DOHH2 (cell line): ENCODE measurements at regions not wholly inside any gene's neighbourhood (a gene's known extent, or its start where the extent isn't known, plus 50 kb on each side); places are given as distances from the start of the nearest gene placed in this dataset.

ENCODE experiments used
- H3F3A ChIP-seq: fragments of 200-600 bp; sonication (generic), shearing (Covaris generic); 2 replicates; pipeline ENCODE4 v1.6.0; 2016; ENCODE audit warnings: antibody characterized with exemption, mild to moderate bottlenecking; ENCODE audit not compliant: control insufficient read depth, insufficient read depth
- H3K27ac ChIP-seq: fragments of 200-600 bp; sonication (generic); 2 replicates; pipeline ENCODE4 v1.5.1; 2014; ENCODE audit warnings: low read depth, mild to moderate bottlenecking, low read length, moderate library complexity
- H3K27me3 ChIP-seq: fragments of 200-600 bp; sonication (generic); 2 replicates; pipeline ENCODE4 v1.6.1; 2014; ENCODE audit warnings: mild to moderate bottlenecking, low read length, mixed read lengths; ENCODE audit not compliant: control insufficient read depth
- H3K36me3 ChIP-seq: fragments of 200-600 bp; sonication (generic); 2 replicates; pipeline ENCODE4 v1.6.1; 2014; ENCODE audit warnings: mild to moderate bottlenecking, low read length, moderate library complexity, mixed read lengths; ENCODE audit not compliant: control insufficient read depth
- H3K4me1 ChIP-seq: fragments of 200-600 bp; sonication (generic); 2 replicates; pipeline ENCODE4 v1.6.1; 2014; ENCODE audit warnings: mild to moderate bottlenecking, low read length, mixed read lengths; ENCODE audit not compliant: control insufficient read depth
- H3K4me2 ChIP-seq: fragments of 200-600 bp; sonication (generic); 2 replicates; pipeline ENCODE4 v1.6.0; 2014; ENCODE audit warnings: mild to moderate bottlenecking, low read length, moderate library complexity
- H3K4me3 ChIP-seq: fragments of 200-600 bp; sonication (generic); 2 replicates; pipeline ENCODE4 v1.5.1; 2014; ENCODE audit warnings: mild to moderate bottlenecking, low read length, mixed read lengths
- H3K79me2 ChIP-seq: fragments of 200-600 bp; sonication (generic); 2 replicates; pipeline ENCODE4 v1.6.1; 2014; ENCODE audit warnings: mild to moderate bottlenecking, low read length, mixed read lengths; ENCODE audit not compliant: control insufficient read depth
- H3K9me2 ChIP-seq: fragments of 200-600 bp; sonication (generic); replicated peaks from 2 replicates; pipeline ENCODE4 v1.6.1; 2014; ENCODE audit warnings: mild to moderate bottlenecking, low read length, mixed read lengths; ENCODE audit not compliant: control insufficient read depth
- H3K9me3 ChIP-seq: fragments of 200-600 bp; sonication (generic); 2 replicates; pipeline ENCODE4 v1.6.1; 2014; ENCODE audit warnings: antibody characterized with exemption, low read length, mixed read lengths; ENCODE audit not compliant: control insufficient read depth, insufficient read depth
- H4K20me1 ChIP-seq: fragments of 200-600 bp; sonication (generic); 2 replicates; pipeline ENCODE4 v1.6.0; 2014; ENCODE audit warnings: low read depth, mild to moderate bottlenecking, antibody characterized with exemption, low read length, moderate library complexity; ENCODE audit not compliant: control insufficient read depth, insufficient read depth
- EZH2phosphoT487 ChIP-seq: fragments of 200-600 bp; sonication (generic); IDR thresholded peaks from 2 replicates; pipeline ENCODE4 v1.6.1; 2017; ENCODE audit warnings: borderline replicate concordance, mild to moderate bottlenecking, antibody characterized with exemption, low read length, moderate library complexity, mixed read lengths
- TF ChIP-seq, protein P1 (sequence below): fragments of 200-600 bp; sonication (generic); IDR thresholded peaks from one replicate; pipeline ENCODE4 v1.5.1; 2014; ENCODE audit warnings: antibody characterized with exemption, mild to moderate bottlenecking, low read depth, low read length; ENCODE audit not compliant: poor library complexity, severe bottlenecking

DNA sequence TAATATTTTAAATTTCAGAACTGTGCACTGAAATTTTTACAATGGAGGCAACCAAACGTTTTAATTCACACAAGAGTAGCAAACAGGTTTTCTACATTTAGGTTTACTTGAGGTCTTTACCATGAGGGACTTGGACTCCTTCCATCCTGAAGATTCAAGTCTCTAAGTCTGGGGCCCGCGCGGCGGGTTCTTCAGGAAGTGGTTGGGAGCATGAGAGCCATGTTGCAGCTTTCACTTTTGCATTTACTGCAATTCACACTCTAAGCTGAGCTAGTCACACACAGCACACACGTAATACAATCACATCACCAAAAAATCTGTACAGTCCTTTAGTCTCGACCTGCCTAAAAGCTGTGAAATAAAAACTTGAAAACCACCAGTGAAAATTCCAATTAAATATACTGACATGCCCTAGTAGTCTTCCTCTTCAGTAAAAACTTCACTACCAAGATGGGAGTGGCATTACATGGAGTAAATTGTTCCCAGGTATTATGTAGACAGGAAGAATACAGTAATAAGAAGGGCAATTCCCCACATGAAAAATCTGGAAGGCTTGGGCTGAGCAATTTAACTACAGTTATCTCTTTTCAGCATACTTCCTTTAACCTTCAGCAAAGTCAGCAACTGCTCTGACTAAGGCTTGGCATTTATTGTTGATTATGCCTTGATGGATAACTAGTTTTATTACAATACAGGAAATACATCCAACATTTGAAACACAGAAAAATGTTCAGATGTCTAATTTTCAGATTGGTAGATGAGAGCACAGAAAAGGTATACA is 571.1 kb upstream of the DIPK2B start:
- H3K4me2 ChIP-seq, result no peak overlapping the region
- no peaks in the 10 kb centered on the region for H3K9me3 ChIP-seq
- H3K9me2 ChIP-seq, result no peaks in the 10 kb centered on the region
- no peak overlapping the region for H3K4me3 ChIP-seq
- no peaks in the 10 kb centered on the region for H3K79me2 ChIP-seq
- H4K20me1 ChIP-seq, result no peaks in the 10 kb centered on the region
- H3K4me1 ChIP-seq, result no peaks in the 10 kb centered on the region
- no peak overlapping the region for H3K27ac ChIP-seq
- no peaks in the 10 kb centered on the region for H3F3A ChIP-seq
- TF ChIP-seq, protein P1, sequence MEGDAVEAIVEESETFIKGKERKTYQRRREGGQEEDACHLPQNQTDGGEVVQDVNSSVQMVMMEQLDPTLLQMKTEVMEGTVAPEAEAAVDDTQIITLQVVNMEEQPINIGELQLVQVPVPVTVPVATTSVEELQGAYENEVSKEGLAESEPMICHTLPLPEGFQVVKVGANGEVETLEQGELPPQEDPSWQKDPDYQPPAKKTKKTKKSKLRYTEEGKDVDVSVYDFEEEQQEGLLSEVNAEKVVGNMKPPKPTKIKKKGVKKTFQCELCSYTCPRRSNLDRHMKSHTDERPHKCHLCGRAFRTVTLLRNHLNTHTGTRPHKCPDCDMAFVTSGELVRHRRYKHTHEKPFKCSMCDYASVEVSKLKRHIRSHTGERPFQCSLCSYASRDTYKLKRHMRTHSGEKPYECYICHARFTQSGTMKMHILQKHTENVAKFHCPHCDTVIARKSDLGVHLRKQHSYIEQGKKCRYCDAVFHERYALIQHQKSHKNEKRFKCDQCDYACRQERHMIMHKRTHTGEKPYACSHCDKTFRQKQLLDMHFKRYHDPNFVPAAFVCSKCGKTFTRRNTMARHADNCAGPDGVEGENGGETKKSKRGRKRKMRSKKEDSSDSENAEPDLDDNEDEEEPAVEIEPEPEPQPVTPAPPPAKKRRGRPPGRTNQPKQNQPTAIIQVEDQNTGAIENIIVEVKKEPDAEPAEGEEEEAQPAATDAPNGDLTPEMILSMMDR, result no peak
- TF ChIP-seq EZH2phosphoT487, result no peak
- peaks cover 20% of the 10 kb centered on the region for H3K27me3 ChIP-seq
- no peaks in the 10 kb centered on the region for H3K36me3 ChIP-seq

DNA sequence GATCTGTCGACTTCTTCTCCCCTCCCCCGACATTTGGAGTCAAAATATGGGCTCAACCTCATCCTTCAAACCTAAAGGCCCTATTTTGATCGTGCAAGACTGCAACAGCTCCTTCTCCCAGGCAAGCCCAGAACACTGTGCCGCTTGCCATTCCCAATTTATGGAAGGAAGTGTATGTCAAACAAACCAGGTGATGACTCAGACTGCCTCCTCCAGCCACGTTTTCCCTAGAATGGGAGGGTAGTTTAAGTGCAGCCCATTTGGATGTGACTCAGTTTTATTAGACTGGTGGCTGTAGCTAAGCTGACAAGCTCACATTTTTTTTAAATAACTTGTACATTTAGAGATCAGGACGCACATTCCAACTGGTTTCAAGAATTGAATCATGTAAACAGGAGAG is 570.4 kb upstream of the DIPK2B start:
- no peak for TF ChIP-seq EZH2phosphoT487
- TF ChIP-seq, protein P1, result no peak
- H3K27ac ChIP-seq, result no peak overlapping the region
- H3K4me3 ChIP-seq, result no peak overlapping the region
- no peaks in the 10 kb centered on the region for H3K9me2 ChIP-seq
- H3K36me3 ChIP-seq, result no peaks in the 10 kb centered on the region
- no peaks in the 10 kb centered on the region for H4K20me1 ChIP-seq
- H3K27me3 ChIP-seq, result peaks cover 20% of the 10 kb centered on the region
- no peaks in the 10 kb centered on the region for H3F3A ChIP-seq
- no peaks in the 10 kb centered on the region for H3K9me3 ChIP-seq
- no peaks in the 10 kb centered on the region for H3K4me1 ChIP-seq
- no peak overlapping the region for H3K4me2 ChIP-seq
- no peaks in the 10 kb centered on the region for H3K79me2 ChIP-seq

DNA sequence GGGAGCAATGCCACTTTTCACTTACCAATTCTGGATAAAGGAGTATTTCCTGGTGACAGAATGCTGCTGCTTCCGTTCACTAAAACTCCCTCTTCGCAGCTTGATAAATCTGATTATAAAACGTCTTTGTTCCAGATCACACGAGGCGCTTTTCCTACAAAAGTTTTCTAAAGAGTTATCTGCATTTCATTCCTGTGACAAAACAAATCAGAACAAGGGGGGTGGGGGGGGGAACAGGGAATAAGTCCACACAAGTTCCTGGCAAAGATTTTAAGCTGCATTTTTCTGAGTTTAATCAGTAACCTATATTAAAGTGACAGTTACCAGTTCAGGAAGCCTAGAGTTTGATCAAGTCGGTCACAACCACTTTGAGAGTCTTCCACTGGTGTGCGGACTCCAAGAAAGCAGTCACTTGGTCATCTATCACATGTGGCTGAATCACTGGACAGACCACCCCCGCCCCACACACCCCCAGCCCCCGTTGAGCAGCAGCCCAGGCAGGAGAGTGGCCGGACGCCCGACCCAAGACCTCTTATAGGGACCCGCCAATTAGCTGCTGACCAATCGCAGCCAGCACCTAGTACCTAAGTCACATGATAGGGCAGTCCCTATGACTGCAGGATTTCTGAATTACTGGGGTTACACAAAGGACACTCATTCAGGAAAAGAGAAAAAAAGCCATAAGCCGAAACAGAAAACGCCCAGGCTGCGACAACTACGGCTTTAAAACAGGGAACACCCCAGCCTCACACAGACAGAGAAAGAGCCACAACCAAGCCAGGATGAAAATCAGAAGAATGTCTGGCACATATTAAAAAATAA is 569.3 kb upstream of the DIPK2B start:
- Histone ChIP-seq H3K4me2 (no peak overlapping the region), H3K27ac (no peak overlapping the region), H3K36me3 (no peaks in the 10 kb centered on the region), H3K27me3 (peaks cover 20% of the 10 kb centered on the region), H3K4me3 (no peak overlapping the region), H3K9me2 (no peaks in the 10 kb centered on the region), H3K4me1 (no peaks in the 10 kb centered on the region), H3K9me3 (no peaks in the 10 kb centered on the region), H3K79me2 (no peaks in the 10 kb centered on the region), H4K20me1 (no peaks in the 10 kb centered on the region), H3F3A (no peaks in the 10 kb centered on the region)
- TF ChIP-seq, protein P1, result no peak
- no peak for TF ChIP-seq EZH2phosphoT487
